LNCaP clone FGC (cell line): ENCODE measurements at regions not wholly inside any gene's neighbourhood (a gene's known extent, or its start where the extent isn't known, plus 50 kb on each side); places are given as distances from the start of the nearest gene placed in this dataset.
"Not testable (repeated sequence)": the region's sequence is repeated elsewhere in the genome, so short reads cannot be mapped to it uniquely, and the experiment has no call there.

Experiments used
- DNase-seq: peaks from one replicate; pipeline ENCODE4 v3.0.0-alpha.2; 2011; ENCODE audit warnings: low read depth
- H3K4me3 ChIP-seq: 2 replicates; pipeline ENCODE4 v1.5.1; 2011; ENCODE audit warnings: mild to moderate bottlenecking, low read depth, low read length, control low read depth
- CTCF ChIP-seq: IDR thresholded peaks from 2 replicates; pipeline ENCODE4 v1.5.1; 2012; ENCODE audit warnings: mild to moderate bottlenecking; ENCODE audit not compliant: control insufficient read depth, insufficient read depth; ENCODE audit errors: extremely low read depth

- no peak for DNase-seq
- TF ChIP-seq CTCF, result no peak
- no peak overlapping the region for H3K4me3 ChIP-seq
Observed at GRCh38 chr18:59038295-59039039, 101.2 kb upstream of the SEC11C start.

- not testable (repeated sequence) for DNase-seq, H3K4me3 ChIP-seq
Observed at GRCh38 chr18:59039040-59039320, 100.7 kb upstream of the SEC11C start.

- no peak for DNase-seq
- TF ChIP-seq CTCF, result no peak
Observed at GRCh38 chr18:59039449-59039848, 100.2 kb upstream of the SEC11C start.

GRCh38 chr18:59040770-59041148 lies 98.9 kb upstream of the SEC11C start:
- DNase-seq, result no peak
- no peak for TF ChIP-seq CTCF

More at GRCh38 chr18:59039449-59039848, 100.2 kb upstream of the SEC11C start:
- H3K4me3 ChIP-seq, result no peak overlapping the region

GRCh38 chr18:59041296-59041695 lies 98.4 kb upstream of the SEC11C start:
- TF ChIP-seq CTCF, result no peak
- no peak overlapping the region for H3K4me3 ChIP-seq
- DNase-seq, result no peak

More at GRCh38 chr18:59040770-59041148, 98.9 kb upstream of the SEC11C start:
- no peak overlapping the region for H3K4me3 ChIP-seq

- TF ChIP-seq CTCF, result no peak
- DNase-seq, result no peak
- H3K4me3 ChIP-seq, result no peak overlapping the region
Observed at GRCh38 chr18:59041819-59042815, 97.6 kb upstream of the SEC11C start.

GRCh38 chr18:59044855-59045254 lies 94.8 kb upstream of the SEC11C start:
- no peak for TF ChIP-seq CTCF
- no peak for DNase-seq
- no peak overlapping the region for H3K4me3 ChIP-seq
